ENCODE measurements at regions not wholly inside any gene's neighbourhood (a gene's known extent, or its start where the extent isn't known, plus 50 kb on each side); places are given as distances from the start of the nearest gene placed in this dataset.

DNA sequence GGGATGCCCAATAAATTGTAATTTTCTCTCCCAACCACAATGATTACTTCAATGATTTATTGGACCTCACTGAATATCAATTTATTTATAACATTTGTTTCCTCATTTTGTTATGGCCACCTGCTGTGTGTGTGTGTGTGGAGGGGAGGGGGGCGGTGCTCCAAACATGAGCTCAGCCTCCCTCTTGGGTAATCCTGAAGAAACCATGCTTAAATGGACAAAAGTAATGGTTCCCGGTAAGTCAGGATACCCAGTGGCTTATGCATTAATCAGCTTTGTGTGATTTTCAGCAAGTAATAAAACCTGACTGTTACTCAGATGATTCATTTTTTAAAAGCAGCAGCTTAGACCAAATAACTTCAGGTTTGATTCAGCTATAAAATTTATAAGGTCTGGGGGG, 495.1 kb upstream of the MEX3C start:
- DNase-seq (ENCODE audit: extremely low read depth, low read depth) = no peak

DNA sequence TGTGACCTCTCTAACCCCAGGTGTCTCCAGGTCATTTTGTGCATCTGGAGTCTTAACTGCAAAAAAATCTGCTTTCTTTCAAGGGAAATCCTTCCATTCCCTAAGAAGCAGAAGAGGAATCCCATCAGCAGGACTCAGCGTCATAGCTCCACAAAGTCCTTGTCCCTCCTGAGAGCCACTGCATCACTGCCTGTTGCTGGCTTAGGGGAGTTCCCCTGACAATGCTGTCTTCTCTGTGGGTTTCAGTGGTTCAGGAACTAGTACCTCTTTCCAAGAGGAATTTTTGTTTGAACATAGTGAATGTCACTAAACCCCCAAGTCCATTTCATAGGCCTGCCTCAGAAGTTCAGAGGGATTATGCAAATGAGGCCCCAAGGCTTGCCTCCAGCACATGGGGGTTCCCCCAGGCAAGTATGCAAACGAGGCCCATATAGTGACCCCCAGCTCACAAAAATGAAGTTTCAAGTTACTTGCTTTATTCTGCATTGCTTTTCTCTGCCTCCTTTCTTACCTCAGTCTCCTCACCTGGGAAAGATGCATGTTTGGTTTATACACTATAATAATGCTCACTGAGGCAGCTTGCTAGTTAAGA, 513.9 kb upstream of the MEX3C start:
- DNase-seq (ENCODE audit: extremely low read depth, low read depth) = no peak

- no peak for DNase-seq (ENCODE audit: extremely low read depth, low read depth)
These were observed 515.3 kb upstream of the MEX3C start for GRCh38 chr18:51712821-51713220.

GRCh38 chr18:51716277-51716676, 518.8 kb upstream of the MEX3C start:
- no peak for DNase-seq (ENCODE audit: extremely low read depth, low read depth)

- no peak for DNase-seq (ENCODE audit: extremely low read depth, low read depth)
These were observed 523.9 kb upstream of the MEX3C start for GRCh38 chr18:51721388-51721787.

GRCh38 chr18:51721996-51722395, 524.5 kb upstream of the MEX3C start:
- no peak for DNase-seq (ENCODE audit: extremely low read depth, low read depth)

DNA sequence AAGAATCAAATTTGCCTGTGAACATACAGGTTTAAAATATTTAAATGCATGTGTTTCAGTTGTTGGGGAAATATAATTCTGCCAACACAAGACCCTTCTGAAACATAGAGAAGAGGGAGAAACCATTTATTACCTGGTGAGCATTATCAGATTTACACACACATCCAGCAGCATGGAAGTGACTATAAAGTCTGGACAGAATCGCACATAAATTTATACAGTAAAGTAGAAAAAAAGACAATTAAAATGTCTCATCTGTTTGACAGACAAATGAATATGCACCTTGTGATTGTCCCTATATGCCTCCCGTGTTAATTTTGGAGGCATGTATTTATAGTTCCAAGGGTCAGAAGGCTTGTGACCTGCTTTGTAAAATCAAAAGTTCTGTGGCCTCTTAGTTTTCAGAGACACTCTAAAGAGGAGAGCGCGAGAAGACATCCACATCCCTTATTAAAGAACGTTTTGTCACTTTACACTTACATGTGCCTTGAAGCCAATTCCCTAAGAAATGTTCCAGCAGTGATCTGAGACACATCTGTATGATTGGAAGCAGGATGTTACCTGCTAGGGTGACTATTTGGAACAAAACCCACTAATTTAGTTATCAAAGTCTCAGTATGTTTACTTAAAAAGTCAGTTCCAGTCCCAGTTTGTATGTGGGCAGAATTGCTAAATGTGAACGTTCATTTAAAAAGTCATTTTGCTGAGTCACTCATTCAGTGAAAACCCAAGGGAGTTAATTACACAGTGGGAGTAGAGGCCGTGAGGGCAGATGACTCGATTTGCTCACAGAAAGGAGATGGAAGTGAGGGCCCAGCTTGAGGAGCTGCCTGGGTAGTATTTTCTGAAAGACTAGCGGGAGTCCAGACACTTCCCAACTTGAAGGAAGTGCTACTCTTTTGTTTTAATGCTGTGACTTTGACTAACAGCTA, 527.6 kb upstream of the MEX3C start:
- DNase-seq (ENCODE audit: extremely low read depth, low read depth) = peak; percentile 2

GRCh38 chr18:51726614-51727013, 529.1 kb upstream of the MEX3C start:
- no peak for DNase-seq (ENCODE audit: extremely low read depth, low read depth)

GRCh38 chr18:51727780-51728179, 530.3 kb upstream of the MEX3C start:
- DNase-seq (ENCODE audit: extremely low read depth, low read depth) = no peak

DNA sequence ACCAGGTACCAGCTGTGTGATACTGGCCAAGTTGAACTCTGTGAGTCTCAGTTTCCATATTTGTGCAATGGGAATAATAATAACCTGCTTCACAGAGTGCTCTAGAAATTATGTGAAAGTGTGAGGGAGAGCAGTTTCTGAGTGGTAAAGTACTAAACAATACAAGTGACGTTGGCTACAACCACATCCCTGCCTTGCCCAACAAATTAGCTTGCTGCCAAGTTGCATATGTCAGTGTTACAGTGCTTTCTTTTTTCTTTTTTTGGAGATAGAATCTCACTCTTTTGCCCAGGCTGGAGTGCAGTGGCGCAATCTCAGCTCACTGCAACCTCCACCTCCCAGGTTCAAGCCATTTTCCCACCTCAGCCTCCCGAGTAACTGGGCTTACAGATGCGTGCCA, 533.6 kb upstream of the MEX3C start:
- no peak for DNase-seq (ENCODE audit: extremely low read depth, low read depth)

DNA sequence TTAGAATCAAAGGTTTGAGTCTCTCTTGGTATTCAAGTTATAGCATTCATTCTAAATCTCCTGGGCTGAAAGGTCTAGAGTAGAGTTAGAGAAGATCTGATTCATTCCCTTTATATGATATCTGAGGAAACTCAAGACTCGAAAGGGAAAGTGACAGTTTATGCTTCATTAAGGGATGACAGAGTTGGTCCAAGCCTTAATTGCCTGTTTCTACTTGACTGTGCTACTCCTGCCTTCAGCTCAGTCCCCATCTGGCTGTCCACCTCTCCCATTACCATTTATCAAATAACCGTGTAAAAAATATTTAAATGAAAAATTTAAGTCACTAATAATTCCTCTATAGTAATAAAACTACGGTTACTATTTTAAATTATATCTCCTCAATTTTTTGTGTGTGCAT, 537.1 kb upstream of the MEX3C start:
- DNase-seq (ENCODE audit: extremely low read depth, low read depth) = no peak

GRCh38 chr18:51739044-51739666, 541.7 kb upstream of the MEX3C start:
- DNase-seq (ENCODE audit: extremely low read depth, low read depth) = no peak

- DNase-seq (ENCODE audit: extremely low read depth, low read depth) = no peak
These were observed 554.4 kb upstream of the MEX3C start for GRCh38 chr18:51751901-51752300.

DNA sequence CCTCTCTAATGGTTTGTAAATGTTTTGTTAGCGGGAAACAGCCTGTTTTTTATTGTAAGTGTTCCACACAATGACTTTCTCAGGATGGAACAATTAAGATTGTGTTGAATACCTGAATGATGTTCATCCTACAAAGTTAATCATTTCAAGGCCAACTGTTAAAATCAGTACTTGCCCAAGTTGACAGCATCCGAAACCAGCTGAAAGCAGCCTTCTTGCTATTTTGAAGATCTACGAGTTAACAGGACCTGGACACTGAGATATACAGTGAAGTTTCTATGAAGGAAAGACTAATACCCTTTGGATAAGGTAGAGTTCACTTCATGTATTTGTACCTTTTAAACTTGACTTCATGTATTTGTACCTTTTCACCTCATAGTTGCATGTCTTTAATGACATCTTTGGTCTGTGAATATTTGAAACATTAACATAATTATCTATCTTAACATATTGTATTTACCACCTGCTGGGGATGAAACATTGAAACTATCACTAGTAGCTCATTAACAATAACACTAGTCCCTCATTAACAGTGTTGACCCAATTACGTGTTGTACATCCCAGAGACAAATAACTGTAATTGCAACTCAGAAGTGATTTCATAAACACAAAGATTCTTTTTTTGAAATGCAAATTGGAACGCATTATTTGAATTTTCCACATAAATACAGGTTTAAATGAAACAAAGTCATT, 556.0 kb upstream of the MEX3C start:
- no peak for DNase-seq (ENCODE audit: extremely low read depth, low read depth)

GRCh38 chr18:51754566-51754965, 557.1 kb upstream of the MEX3C start:
- no peak for DNase-seq (ENCODE audit: extremely low read depth, low read depth)

- DNase-seq (ENCODE audit: extremely low read depth, low read depth) = no peak
These were observed 559.9 kb upstream of the MEX3C start for GRCh38 chr18:51757255-51757924.

DNA sequence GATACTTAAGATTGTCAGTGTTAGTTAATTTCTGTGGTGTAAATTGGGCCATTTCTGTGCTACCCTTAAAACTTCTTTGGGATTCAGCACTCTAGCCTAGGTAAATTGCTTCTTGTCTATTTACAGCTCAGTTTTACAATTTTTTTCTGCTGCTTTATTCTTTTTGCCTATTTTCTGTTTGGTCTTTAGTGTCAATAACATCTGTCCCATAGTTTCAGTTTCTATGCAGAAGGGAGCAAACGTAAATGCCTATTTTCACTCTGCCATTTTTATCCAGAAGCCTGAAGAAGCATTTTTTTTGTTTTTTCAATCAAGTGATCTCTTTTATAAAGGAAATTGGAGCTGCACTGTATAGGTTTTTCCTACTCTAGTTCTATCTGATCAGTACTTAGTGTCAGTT, 564.9 kb upstream of the MEX3C start:
- no peak for DNase-seq (ENCODE audit: extremely low read depth, low read depth)

- no peak for DNase-seq (ENCODE audit: extremely low read depth, low read depth)
These were observed 568.3 kb upstream of the MEX3C start for GRCh38 chr18:51765606-51766360.

DNA sequence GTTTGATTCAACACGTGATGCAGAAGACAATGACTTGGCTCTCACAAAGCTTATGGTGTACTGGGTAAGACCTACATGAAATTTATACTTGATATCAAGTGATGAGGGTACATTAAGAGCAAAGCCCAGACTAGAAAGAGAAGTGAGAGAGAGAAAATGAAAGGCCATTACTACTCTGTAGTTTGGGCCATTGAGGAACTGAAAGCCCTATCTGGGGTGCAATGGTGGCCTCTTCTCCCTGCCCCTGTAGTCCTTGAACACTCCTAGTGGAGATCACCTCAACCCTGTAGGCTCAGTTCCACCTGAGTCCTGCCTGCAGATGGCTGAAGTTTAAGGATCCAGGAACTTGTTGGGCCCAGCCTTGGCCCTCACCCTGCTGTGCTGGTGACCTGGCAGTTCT, 569.8 kb upstream of the MEX3C start:
- no peak for DNase-seq (ENCODE audit: extremely low read depth, low read depth)

DNA sequence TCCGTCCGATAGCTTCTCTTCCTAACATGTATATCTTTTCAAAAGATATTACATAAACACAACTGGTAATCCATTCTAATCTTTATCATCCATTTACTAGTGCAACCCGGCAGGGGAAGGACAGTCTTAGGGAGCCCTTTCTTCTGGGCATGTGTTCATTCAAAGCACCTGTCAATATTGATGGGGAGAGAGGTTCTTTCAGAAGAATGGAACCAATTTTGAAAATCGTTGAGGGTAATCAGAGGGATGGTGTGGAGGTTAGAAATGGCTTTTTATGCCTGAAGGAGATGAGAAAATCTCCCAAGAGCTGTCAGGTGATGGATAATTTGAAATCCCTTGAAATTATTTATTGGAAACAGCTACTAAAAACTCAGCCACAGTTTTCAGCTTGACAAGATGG, 561.9 kb upstream of the DCC start:
- no peak for DNase-seq (ENCODE audit: extremely low read depth, low read depth)

Measured in NCI-H460 (cell line).